Liver (tissue), 8 donors: ENCODE measurements at regions not wholly inside any gene's neighbourhood (a gene's known extent, or its start where the extent isn't known, plus 50 kb on each side); places are given as distances from the start of the nearest gene placed in this dataset.

Experiments
- DNase-seq: peaks from one replicate; pipeline ENCODE4 v3.0.0-alpha.2; 2017; ENCODE audit warnings: low spot score
- H3K27ac ChIP-seq, 2 donors: one replicate each; pipeline ENCODE4 v1.7.0; 2013; ENCODE audit warnings: inconsistent platforms in 2 of 2, low read length in 2 of 2, control low read depth in 1 of 2, low read depth in 1 of 2, mild to moderate bottlenecking in 1 of 2
- H3K27me3 ChIP-seq, 4 donors: one replicate each; pipeline versions ENCODE4 v1.6.1 to v1.7.0; 2013; ENCODE audit warnings: low read length in 3 of 4, inconsistent platforms in 1 of 4, mild to moderate bottlenecking in 1 of 4, moderate library complexity in 1 of 4; ENCODE audit not compliant: control insufficient read depth in 4 of 4, insufficient read depth in 4 of 4
- H3K36me3 ChIP-seq, 4 donors: one replicate each; pipeline versions ENCODE4 v1.6.1 to v1.7.0; 2013; ENCODE audit warnings: low read length in 3 of 4, mild to moderate bottlenecking in 3 of 4, low read depth in 1 of 4, moderate library complexity in 1 of 4; ENCODE audit not compliant: control insufficient read depth in 4 of 4, insufficient read depth in 3 of 4
- H3K4me1 ChIP-seq, 4 donors: one replicate each; pipeline versions ENCODE4 v1.6.1 to v1.7.0; 2013; ENCODE audit warnings: low read length in 3 of 4, mild to moderate bottlenecking in 3 of 4, moderate library complexity in 1 of 4; ENCODE audit not compliant: control insufficient read depth in 4 of 4, insufficient read depth in 4 of 4
- H3K4me3 ChIP-seq, 3 donors: one replicate each; pipeline versions ENCODE4 v1.6.1 to v1.7.0; 2013; ENCODE audit warnings: low read length in 3 of 3, control low read depth in 1 of 3, low read depth in 1 of 3, mild to moderate bottlenecking in 1 of 3
- H3K9ac ChIP-seq, 2 donors: one replicate each; pipeline ENCODE4 v1.7.0; 2013; ENCODE audit warnings: low read length in 2 of 2, mild to moderate bottlenecking in 2 of 2, moderate library complexity in 2 of 2, control low read depth in 1 of 2, low read depth in 1 of 2
- H3K9me3 ChIP-seq, 4 donors: one replicate each; pipeline versions ENCODE4 v1.6.1 to v1.7.0; 2013; ENCODE audit warnings: low read length in 3 of 4; ENCODE audit not compliant: control insufficient read depth in 4 of 4
- ATF3 ChIP-seq: IDR thresholded peaks from 2 replicates; pipeline ENCODE4 v1.6.1; 2016; ENCODE audit warnings: antibody characterized with exemption
- EGR1 ChIP-seq, 2 donors: IDR thresholded peaks; 2 replicates each; pipeline ENCODE4 v1.6.1; 2016 to 2018; ENCODE audit warnings: antibody characterized with exemption in 2 of 2, low read depth in 2 of 2
- FOXA1 ChIP-seq: IDR thresholded peaks from 2 replicates; pipeline ENCODE4 v1.6.1; 2016; ENCODE audit warnings: antibody characterized with exemption
- FOXA2 ChIP-seq: IDR thresholded peaks from 2 replicates; pipeline ENCODE4 v1.6.1; 2016; ENCODE audit warnings: antibody characterized with exemption
- GABPA ChIP-seq, 2 donors: IDR thresholded peaks in 1 of 2; conservative IDR thresholded peaks in 1 of 2; 2 replicates each; pipeline ENCODE4 v1.6.1; 2016; ENCODE audit warnings: antibody characterized with exemption in 2 of 2, mild to moderate bottlenecking in 1 of 2, moderate library complexity in 1 of 2
- HNF4A ChIP-seq, 2 donors: conservative IDR thresholded peaks; 2 replicates each; pipeline ENCODE4 v1.6.1; 2016; ENCODE audit warnings: antibody characterized with exemption in 2 of 2, mild to moderate bottlenecking in 2 of 2
- HNF4G ChIP-seq: IDR thresholded peaks from 2 replicates; pipeline ENCODE4 v1.6.1; 2016; ENCODE audit warnings: antibody characterized with exemption
- JUND ChIP-seq, 2 donors: IDR thresholded peaks; 2 replicates each; pipeline ENCODE4 v1.6.1; 2016; ENCODE audit warnings: antibody characterized with exemption in 2 of 2
- MAX ChIP-seq: IDR thresholded peaks from 2 replicates; pipeline ENCODE4 v1.6.1; 2016; ENCODE audit warnings: antibody characterized with exemption
- NR2F2 ChIP-seq: IDR thresholded peaks from 2 replicates; pipeline ENCODE4 v1.6.1; 2016; ENCODE audit warnings: antibody characterized with exemption
- RAD21 ChIP-seq, 2 donors: IDR thresholded peaks; 2 replicates each; pipeline ENCODE4 v1.6.1; 2016; ENCODE audit warnings: antibody characterized with exemption in 2 of 2, mild to moderate bottlenecking in 2 of 2
- REST ChIP-seq: IDR thresholded peaks from 2 replicates; pipeline ENCODE4 v1.6.1; 2016; ENCODE audit warnings: antibody characterized with exemption, mild to moderate bottlenecking
- RXRA ChIP-seq, 2 donors: IDR thresholded peaks; 2 replicates each; pipeline ENCODE4 v1.6.1; 2017 to 2018; ENCODE audit warnings: antibody characterized with exemption in 2 of 2, mild to moderate bottlenecking in 1 of 2
- SP1 ChIP-seq: IDR thresholded peaks from 2 replicates; pipeline ENCODE4 v1.6.1; 2018; ENCODE audit warnings: antibody characterized with exemption, mild to moderate bottlenecking
- TAF1 ChIP-seq: conservative IDR thresholded peaks from 2 replicates; pipeline ENCODE4 v1.6.1; 2016; ENCODE audit warnings: antibody characterized with exemption, mild to moderate bottlenecking
- YY1 ChIP-seq: IDR thresholded peaks from 2 replicates; pipeline ENCODE4 v1.6.1; 2016; ENCODE audit warnings: antibody characterized with exemption, mild to moderate bottlenecking
- WGBS: extraction: QIAGEN DNeasy Blood & Tissue Kit; methylation state at CpG from one replicate; pipeline ENCODE4 v1.1.7; 2013; 5-methylcytosine and 5-hydroxymethylcytosine counted together
- TF ChIP-seq, protein P1 (sequence below): fragments of 150-350 bp; IDR thresholded peaks from 2 replicates; pipeline ENCODE4 v1.5.1; 2017; ENCODE audit warnings: improper control_type of control experiment, low read depth, low read length; ENCODE audit not compliant: missing input control
- TF ChIP-seq, protein P2 (sequence below): IDR thresholded peaks from 2 replicates; pipeline ENCODE4 v1.6.1; 2016; ENCODE audit warnings: antibody characterized with exemption
- donor health status: healthy.
- donor health status: healthy.
- donor health status: healthy.
- donor health status: healthy.
- donor health status: healthy.

GRCh38 chr3:187464682-187465081, 96.5 kb downstream of the RTP4 start:
- no peak for DNase-seq
- Histone ChIP-seq H3K27me3 (peaks cover 0 to 8% (median under 1%) of the 10 kb centered on the region in 4 donors), H3K36me3 (no peaks in the 10 kb centered on the region), H3K4me3 (no peak overlapping the region), H3K9ac (no peak overlapping the region), H3K27ac (no peak overlapping the region), H3K9me3 (no peaks in the 10 kb centered on the region), H3K4me1 (no peaks in the 10 kb centered on the region)
- 91% methylated on average over 4 of the region's 4 CpGs for WGBS
- TF ChIP-seq JUND (IDR thresholded peaks at IDR 0.05) = no peak
- TF ChIP-seq EGR1 (IDR thresholded peaks at IDR 0.05; ENCODE audit: low read depth in 2 of 2) = no peak
- no peak for TF ChIP-seq FOXA2
- TF ChIP-seq, protein P1, sequence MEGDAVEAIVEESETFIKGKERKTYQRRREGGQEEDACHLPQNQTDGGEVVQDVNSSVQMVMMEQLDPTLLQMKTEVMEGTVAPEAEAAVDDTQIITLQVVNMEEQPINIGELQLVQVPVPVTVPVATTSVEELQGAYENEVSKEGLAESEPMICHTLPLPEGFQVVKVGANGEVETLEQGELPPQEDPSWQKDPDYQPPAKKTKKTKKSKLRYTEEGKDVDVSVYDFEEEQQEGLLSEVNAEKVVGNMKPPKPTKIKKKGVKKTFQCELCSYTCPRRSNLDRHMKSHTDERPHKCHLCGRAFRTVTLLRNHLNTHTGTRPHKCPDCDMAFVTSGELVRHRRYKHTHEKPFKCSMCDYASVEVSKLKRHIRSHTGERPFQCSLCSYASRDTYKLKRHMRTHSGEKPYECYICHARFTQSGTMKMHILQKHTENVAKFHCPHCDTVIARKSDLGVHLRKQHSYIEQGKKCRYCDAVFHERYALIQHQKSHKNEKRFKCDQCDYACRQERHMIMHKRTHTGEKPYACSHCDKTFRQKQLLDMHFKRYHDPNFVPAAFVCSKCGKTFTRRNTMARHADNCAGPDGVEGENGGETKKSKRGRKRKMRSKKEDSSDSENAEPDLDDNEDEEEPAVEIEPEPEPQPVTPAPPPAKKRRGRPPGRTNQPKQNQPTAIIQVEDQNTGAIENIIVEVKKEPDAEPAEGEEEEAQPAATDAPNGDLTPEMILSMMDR = no peak
- no peak for TF ChIP-seq GABPA (IDR thresholded peaks at IDR 0.05 in 1 of 2, conservative IDR thresholded peaks at IDR 0.05 in 1 of 2)
- TF ChIP-seq NR2F2 = no peak
- no peak for TF ChIP-seq TAF1
- no peak for TF ChIP-seq HNF4A (conservative IDR thresholded peaks at IDR 0.05)
- TF ChIP-seq FOXA1 = no peak
- no peak for TF ChIP-seq RAD21 (IDR thresholded peaks at IDR 0.05)
- TF ChIP-seq HNF4G = no peak
- no peak for TF ChIP-seq YY1
- TF ChIP-seq, protein P2, sequence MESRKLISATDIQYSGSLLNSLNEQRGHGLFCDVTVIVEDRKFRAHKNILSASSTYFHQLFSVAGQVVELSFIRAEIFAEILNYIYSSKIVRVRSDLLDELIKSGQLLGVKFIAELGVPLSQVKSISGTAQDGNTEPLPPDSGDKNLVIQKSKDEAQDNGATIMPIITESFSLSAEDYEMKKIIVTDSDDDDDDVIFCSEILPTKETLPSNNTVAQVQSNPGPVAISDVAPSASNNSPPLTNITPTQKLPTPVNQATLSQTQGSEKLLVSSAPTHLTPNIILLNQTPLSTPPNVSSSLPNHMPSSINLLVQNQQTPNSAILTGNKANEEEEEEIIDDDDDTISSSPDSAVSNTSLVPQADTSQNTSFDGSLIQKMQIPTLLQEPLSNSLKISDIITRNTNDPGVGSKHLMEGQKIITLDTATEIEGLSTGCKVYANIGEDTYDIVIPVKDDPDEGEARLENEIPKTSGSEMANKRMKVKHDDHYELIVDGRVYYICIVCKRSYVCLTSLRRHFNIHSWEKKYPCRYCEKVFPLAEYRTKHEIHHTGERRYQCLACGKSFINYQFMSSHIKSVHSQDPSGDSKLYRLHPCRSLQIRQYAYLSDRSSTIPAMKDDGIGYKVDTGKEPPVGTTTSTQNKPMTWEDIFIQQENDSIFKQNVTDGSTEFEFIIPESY = no peak
- no peak for TF ChIP-seq SP1
- no peak for TF ChIP-seq MAX
- TF ChIP-seq RXRA (IDR thresholded peaks at IDR 0.05) = no peak
- no peak for TF ChIP-seq REST
- no peak for TF ChIP-seq ATF3

GRCh38 chr3:187458921-187459320, 90.7 kb downstream of the RTP4 start:
- no peaks in the 10 kb centered on the region for H3K4me1 ChIP-seq
- 67% methylated on average over 2 of the region's 2 CpGs for WGBS
- no peak for TF ChIP-seq HNF4G
- TF ChIP-seq, protein P1 = no peak
- TF ChIP-seq SP1 = no peak
- no peak for TF ChIP-seq EGR1 (IDR thresholded peaks at IDR 0.05; ENCODE audit: low read depth in 2 of 2)
- no peak for TF ChIP-seq MAX
- TF ChIP-seq RAD21 (IDR thresholded peaks at IDR 0.05) = no peak
- no peak for TF ChIP-seq FOXA2
- no peak overlapping the region for H3K27ac ChIP-seq
- no peak overlapping the region for H3K9ac ChIP-seq
- H3K4me3 ChIP-seq = no peak overlapping the region
- H3K27me3 ChIP-seq = peaks cover 0 to 8% (median under 1%) of the 10 kb centered on the region in 4 donors
- H3K36me3 ChIP-seq = no peaks in the 10 kb centered on the region
- no peaks in the 10 kb centered on the region for H3K9me3 ChIP-seq
- DNase-seq = no peak
